Panc1 (cell line): ENCODE measurements at regions not wholly inside any gene's neighbourhood (a gene's known extent, or its start where the extent isn't known, plus 50 kb on each side); places are given as distances from the start of the nearest gene placed in this dataset.

Experiments
- ATAC-seq: fragments of 200-7000 bp; cut with Tn5 transposase; 2 replicates; pipeline ENCODE4 v1.9.1; 2020; ENCODE audit warnings: mild to moderate bottlenecking, moderate library complexity
- BruUV-seq: library from RNA; stranded (reverse); fragments of 400-500 nt; replicated peaks from 2 replicates; lab custom pipeline; 2021; lab: Mats Ljungman, UMichigan
- CTCF ChIA-PET: fragments of 300-600 bp; sonication (Branson Sonifier 250); formaldehyde crosslinking; loops from one replicate; lab custom pipeline; 2022; ENCODE audit warnings: antibody characterized with exemption; lab: Charles Lee
- POLR2A ChIA-PET: fragments of 300-600 bp; sonication (Branson Sonifier 250); formaldehyde crosslinking; loops from one replicate; lab custom pipeline; 2022; ENCODE audit warnings: antibody characterized with exemption; lab: Charles Lee
- DNase-seq: peaks from one replicate; pipeline ENCODE4 v3.0.0-alpha.2; 2010; ENCODE audit warnings: low read depth, low spot score
- H3K27ac ChIP-seq: 2 replicates; pipeline ENCODE4 v1.5.1; 2011; ENCODE audit warnings: mild to moderate bottlenecking, low read length, inconsistent platforms
- H3K27me3 ChIP-seq: fragments of 200-500 bp; sonication (Bioruptor generic); 2 replicates; pipeline ENCODE4 v1.6.0; 2014; ENCODE audit warnings: low read length, inconsistent platforms; ENCODE audit not compliant: control insufficient read depth, insufficient read depth
- H3K36me3 ChIP-seq: fragments of 200-500 bp; sonication (Bioruptor generic); 2 replicates; pipeline ENCODE4 v1.5.1; 2014; ENCODE audit warnings: inconsistent platforms, mild to moderate bottlenecking, low read length, moderate library complexity; ENCODE audit not compliant: control insufficient read depth, insufficient read depth
- H3K4me1 ChIP-seq: 2 replicates; pipeline ENCODE4 v1.5.1; 2011; ENCODE audit warnings: inconsistent platforms, mild to moderate bottlenecking, low read length, moderate library complexity; ENCODE audit not compliant: control insufficient read depth, insufficient read depth
- H3K4me3 ChIP-seq, 2 experiments: 2 replicates each; pipeline ENCODE4 v1.5.1; 2011 to 2012; ENCODE audit warnings: low read depth in 2 of 2, low read length in 2 of 2, mild to moderate bottlenecking in 2 of 2, inconsistent platforms in 1 of 2, moderate library complexity in 1 of 2
- H3K9me3 ChIP-seq: fragments of 200-500 bp; sonication (Bioruptor generic); 2 replicates; pipeline ENCODE4 v1.5.1; 2014; ENCODE audit warnings: low read depth, mild to moderate bottlenecking, inconsistent platforms, low read length, moderate library complexity; ENCODE audit not compliant: control insufficient read depth, insufficient read depth
- POLR2AphosphoS5 ChIP-seq: IDR thresholded peaks from 2 replicates; pipeline ENCODE4 v1.6.1; 2012; ENCODE audit warnings: mild to moderate bottlenecking, low read depth, low read length, moderate library complexity
- SIN3A ChIP-seq: IDR thresholded peaks from 2 replicates; pipeline ENCODE4 v1.6.1; 2012; ENCODE audit warnings: low read depth, mild to moderate bottlenecking, low read length, moderate library complexity, borderline replicate concordance; ENCODE audit not compliant: insufficient read depth
- TCF7L2 ChIP-seq: IDR thresholded peaks from 2 replicates; pipeline ENCODE4 v1.6.1; 2011; ENCODE audit warnings: mild to moderate bottlenecking, low read depth, low read length, inconsistent platforms
- in situ Hi-C: cut with HindIII; loops from 2 replicates; pipeline ENCODE4 v1.10.0; 2016; ENCODE audit warnings: low sequenced_read_pairs, low pct_unique_long_range_greater_than_20kb
- intact Hi-C: fragments of 100-400 bp; cut with micrococcal nuclease; formaldehyde crosslinking; loops from one replicate; pipeline ENCODE4 v1.10.0; 2022; ENCODE audit not compliant: unreplicated experiment
- TF ChIP-seq, protein P1 (sequence below): fragments of 450-650 bp; IDR thresholded peaks from 2 replicates; pipeline ENCODE4 v1.5.1; 2017; ENCODE audit warnings: mild to moderate bottlenecking
- TF ChIP-seq, protein P2 (sequence below), 2 experiments: IDR thresholded peaks; 2 replicates each; pipeline ENCODE4 v1.6.1; 2011 to 2012; ENCODE audit warnings: low read depth in 2 of 2, control low read depth in 1 of 2, low read length in 1 of 2, mild to moderate bottlenecking in 1 of 2, moderate library complexity in 1 of 2; ENCODE audit not compliant: insufficient read depth in 1 of 2

DNA sequence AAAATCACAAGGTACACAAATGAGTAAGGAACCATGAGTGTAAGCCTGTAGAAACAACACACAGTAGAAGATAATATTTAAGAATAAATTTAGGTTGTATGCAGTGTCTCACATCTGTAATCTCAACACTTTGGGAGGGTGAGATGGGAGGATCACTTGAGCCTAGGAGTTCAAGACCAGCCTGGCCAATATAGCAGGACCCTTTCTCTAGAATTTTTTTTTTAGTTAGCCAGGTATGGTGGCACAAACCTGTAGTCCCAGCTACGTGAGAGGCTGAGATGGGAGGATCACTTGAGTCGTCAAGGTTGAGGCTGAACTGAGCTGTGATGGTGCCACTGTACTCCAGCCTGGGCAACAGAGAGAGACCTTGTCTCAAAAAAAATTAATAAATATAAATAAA lies 401.2 kb upstream of the RORB start:
- in situ Hi-C loops (no loop called here), intact Hi-C loops (no loop called here)
- Histone ChIP-seq H3K36me3 (no peaks in the 10 kb centered on the region), H3K9me3 (no peaks in the 10 kb centered on the region), H3K27ac (no peak overlapping the region), H3K4me3 (no peak overlapping the region), H3K27me3 (no peaks in the 10 kb centered on the region), H3K4me1 (no peaks in the 10 kb centered on the region)
- CTCF ChIA-PET: no interaction called here
- POLR2A ChIA-PET: no interaction called here
- no peak for ATAC-seq
- TF ChIP-seq POLR2AphosphoS5: no peak
- TF ChIP-seq, protein P1, sequence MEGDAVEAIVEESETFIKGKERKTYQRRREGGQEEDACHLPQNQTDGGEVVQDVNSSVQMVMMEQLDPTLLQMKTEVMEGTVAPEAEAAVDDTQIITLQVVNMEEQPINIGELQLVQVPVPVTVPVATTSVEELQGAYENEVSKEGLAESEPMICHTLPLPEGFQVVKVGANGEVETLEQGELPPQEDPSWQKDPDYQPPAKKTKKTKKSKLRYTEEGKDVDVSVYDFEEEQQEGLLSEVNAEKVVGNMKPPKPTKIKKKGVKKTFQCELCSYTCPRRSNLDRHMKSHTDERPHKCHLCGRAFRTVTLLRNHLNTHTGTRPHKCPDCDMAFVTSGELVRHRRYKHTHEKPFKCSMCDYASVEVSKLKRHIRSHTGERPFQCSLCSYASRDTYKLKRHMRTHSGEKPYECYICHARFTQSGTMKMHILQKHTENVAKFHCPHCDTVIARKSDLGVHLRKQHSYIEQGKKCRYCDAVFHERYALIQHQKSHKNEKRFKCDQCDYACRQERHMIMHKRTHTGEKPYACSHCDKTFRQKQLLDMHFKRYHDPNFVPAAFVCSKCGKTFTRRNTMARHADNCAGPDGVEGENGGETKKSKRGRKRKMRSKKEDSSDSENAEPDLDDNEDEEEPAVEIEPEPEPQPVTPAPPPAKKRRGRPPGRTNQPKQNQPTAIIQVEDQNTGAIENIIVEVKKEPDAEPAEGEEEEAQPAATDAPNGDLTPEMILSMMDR: no peak
- no peak for TF ChIP-seq TCF7L2
- TF ChIP-seq SIN3A: no peak
- TF ChIP-seq, protein P2, sequence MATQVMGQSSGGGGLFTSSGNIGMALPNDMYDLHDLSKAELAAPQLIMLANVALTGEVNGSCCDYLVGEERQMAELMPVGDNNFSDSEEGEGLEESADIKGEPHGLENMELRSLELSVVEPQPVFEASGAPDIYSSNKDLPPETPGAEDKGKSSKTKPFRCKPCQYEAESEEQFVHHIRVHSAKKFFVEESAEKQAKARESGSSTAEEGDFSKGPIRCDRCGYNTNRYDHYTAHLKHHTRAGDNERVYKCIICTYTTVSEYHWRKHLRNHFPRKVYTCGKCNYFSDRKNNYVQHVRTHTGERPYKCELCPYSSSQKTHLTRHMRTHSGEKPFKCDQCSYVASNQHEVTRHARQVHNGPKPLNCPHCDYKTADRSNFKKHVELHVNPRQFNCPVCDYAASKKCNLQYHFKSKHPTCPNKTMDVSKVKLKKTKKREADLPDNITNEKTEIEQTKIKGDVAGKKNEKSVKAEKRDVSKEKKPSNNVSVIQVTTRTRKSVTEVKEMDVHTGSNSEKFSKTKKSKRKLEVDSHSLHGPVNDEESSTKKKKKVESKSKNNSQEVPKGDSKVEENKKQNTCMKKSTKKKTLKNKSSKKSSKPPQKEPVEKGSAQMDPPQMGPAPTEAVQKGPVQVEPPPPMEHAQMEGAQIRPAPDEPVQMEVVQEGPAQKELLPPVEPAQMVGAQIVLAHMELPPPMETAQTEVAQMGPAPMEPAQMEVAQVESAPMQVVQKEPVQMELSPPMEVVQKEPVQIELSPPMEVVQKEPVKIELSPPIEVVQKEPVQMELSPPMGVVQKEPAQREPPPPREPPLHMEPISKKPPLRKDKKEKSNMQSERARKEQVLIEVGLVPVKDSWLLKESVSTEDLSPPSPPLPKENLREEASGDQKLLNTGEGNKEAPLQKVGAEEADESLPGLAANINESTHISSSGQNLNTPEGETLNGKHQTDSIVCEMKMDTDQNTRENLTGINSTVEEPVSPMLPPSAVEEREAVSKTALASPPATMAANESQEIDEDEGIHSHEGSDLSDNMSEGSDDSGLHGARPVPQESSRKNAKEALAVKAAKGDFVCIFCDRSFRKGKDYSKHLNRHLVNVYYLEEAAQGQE (IDR thresholded peaks at IDR 0.05; ENCODE audit: insufficient read depth in 1 of 2, low read depth in 2 of 2, low read length in 1 of 2): no peak
- no TSS peak for BruUV-seq
- no peak for DNase-seq

DNA sequence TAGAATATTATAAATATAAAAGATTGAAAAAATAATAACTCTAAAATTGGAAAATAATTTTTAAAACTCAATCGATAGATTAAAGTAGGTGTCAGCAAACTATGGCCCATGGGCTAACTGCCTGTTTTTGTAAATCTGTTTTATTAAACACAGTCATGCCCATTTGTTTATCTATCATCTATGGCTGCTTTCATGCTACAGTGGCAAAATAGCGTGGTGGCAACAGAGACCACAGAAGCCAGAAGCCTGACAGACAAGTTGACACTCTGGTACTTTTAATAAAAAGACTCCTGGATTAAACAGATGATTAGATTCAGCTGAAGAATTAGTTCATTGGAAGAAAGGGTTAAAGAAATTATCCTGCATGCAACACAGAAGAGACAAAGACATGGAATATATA lies 400.7 kb upstream of the RORB start:
- intact Hi-C loops (no loop called here), in situ Hi-C loops (no loop called here)
- CTCF ChIA-PET: no interaction called here
- TF ChIP-seq TCF7L2 (no peak), SIN3A (no peak), POLR2AphosphoS5 (no peak)
- TF ChIP-seq, protein P2 (IDR thresholded peaks at IDR 0.05; ENCODE audit: insufficient read depth in 1 of 2, low read depth in 2 of 2, low read length in 1 of 2): no peak
- TF ChIP-seq, protein P1: no peak
- no peak for DNase-seq
- no peak overlapping the region for H3K4me3 ChIP-seq
- no peak for ATAC-seq
- no peaks in the 10 kb centered on the region for H3K27me3 ChIP-seq
- H3K9me3 ChIP-seq: no peaks in the 10 kb centered on the region
- H3K36me3 ChIP-seq: no peaks in the 10 kb centered on the region
- H3K27ac ChIP-seq: no peak overlapping the region
- H3K4me1 ChIP-seq: no peaks in the 10 kb centered on the region
- BruUV-seq: no TSS peak
- POLR2A ChIA-PET: no interaction called here
